WI38 (cell line): ENCODE measurements at regions not wholly inside any gene's neighbourhood (a gene's known extent, or its start where the extent isn't known, plus 50 kb on each side); places are given as distances from the start of the nearest gene placed in this dataset.

Experiments
- H3K4me3 ChIP-seq: 2 replicates; pipeline ENCODE4 v1.5.1; 2011; ENCODE audit warnings: low read depth, mild to moderate bottlenecking, control low read depth, low read length
- CTCF ChIP-seq: IDR thresholded peaks from 2 replicates; pipeline ENCODE4 v1.5.1; 2012; ENCODE audit warnings: low read depth, mild to moderate bottlenecking, control low read depth, low read length

GRCh38 chr2:125961739-125962138 is 694.2 kb upstream of the GYPC start:
- TF ChIP-seq CTCF, result no peak
- no peak overlapping the region for H3K4me3 ChIP-seq

- H3K4me3 ChIP-seq, result no peak overlapping the region
- TF ChIP-seq CTCF, result no peak
These were observed 676.1 kb upstream of the GYPC start for GRCh38 chr2:125979886-125980285.

GRCh38 chr2:125983364-125983763 is 672.6 kb upstream of the GYPC start:
- TF ChIP-seq CTCF, result no peak
- no peak overlapping the region for H3K4me3 ChIP-seq

- no peak for TF ChIP-seq CTCF
- no peak overlapping the region for H3K4me3 ChIP-seq
These were observed 626.6 kb upstream of the GYPC start for GRCh38 chr2:126029316-126029715.

- H3K4me3 ChIP-seq, result no peak overlapping the region
- TF ChIP-seq CTCF, result no peak
These were observed 617.1 kb upstream of the GYPC start for GRCh38 chr2:126038861-126039260.

GRCh38 chr2:126041391-126042047 is 614.4 kb upstream of the GYPC start:
- TF ChIP-seq CTCF, result no peak
- H3K4me3 ChIP-seq, result no peak overlapping the region

- no peak for TF ChIP-seq CTCF
- no peak overlapping the region for H3K4me3 ChIP-seq
These were observed 613.9 kb upstream of the GYPC start for GRCh38 chr2:126042089-126042488.
